Brain microvascular endothelial cell (primary cell): ENCODE measurements at regions not wholly inside any gene's neighbourhood (a gene's known extent, or its start where the extent isn't known, plus 50 kb on each side); places are given as distances from the start of the nearest gene placed in this dataset.
"Not testable (repeated sequence)": the region's sequence is repeated elsewhere in the genome, so short reads cannot be mapped to it uniquely, and the experiment has no call there.

Experiments
- DNase-seq: peaks from one replicate; pipeline ENCODE4 v3.0.0-alpha.2; 2020
- H3K27ac ChIP-seq: fragments of 250-450 bp; sonication (Bioruptor Pico); 2 replicates; pipeline ENCODE4 v1.5.1; 2020; ENCODE audit warnings: mild to moderate bottlenecking, moderate library complexity
- H3K27me3 ChIP-seq: fragments of 250-450 bp; sonication (Bioruptor Pico); replicated peaks from 2 replicates; pipeline ENCODE4 v1.5.1; 2020; ENCODE audit warnings: mild to moderate bottlenecking
- H3K36me3 ChIP-seq: fragments of 250-450 bp; sonication (Bioruptor Pico); replicated peaks from 2 replicates; pipeline ENCODE4 v1.5.1; 2020; ENCODE audit warnings: mild to moderate bottlenecking
- H3K4me3 ChIP-seq: 2 replicates; pipeline ENCODE4 v1.5.1; 2011; ENCODE audit warnings: low read depth, mild to moderate bottlenecking, control low read depth, low read length, moderate library complexity
- in situ Hi-C: cut with HindIII; loops from 2 replicates; pipeline ENCODE4 v1.10.0; 2017; ENCODE audit warnings: low sequenced_read_pairs, low pct_ligation_motif_present
- TF ChIP-seq, protein P1 (sequence below): IDR thresholded peaks from 2 replicates; pipeline ENCODE4 v1.5.1; 2011; ENCODE audit warnings: low read depth, mild to moderate bottlenecking, moderate library complexity, low read length, control low read depth, inconsistent platforms; ENCODE audit errors: missing control alignments

DNA sequence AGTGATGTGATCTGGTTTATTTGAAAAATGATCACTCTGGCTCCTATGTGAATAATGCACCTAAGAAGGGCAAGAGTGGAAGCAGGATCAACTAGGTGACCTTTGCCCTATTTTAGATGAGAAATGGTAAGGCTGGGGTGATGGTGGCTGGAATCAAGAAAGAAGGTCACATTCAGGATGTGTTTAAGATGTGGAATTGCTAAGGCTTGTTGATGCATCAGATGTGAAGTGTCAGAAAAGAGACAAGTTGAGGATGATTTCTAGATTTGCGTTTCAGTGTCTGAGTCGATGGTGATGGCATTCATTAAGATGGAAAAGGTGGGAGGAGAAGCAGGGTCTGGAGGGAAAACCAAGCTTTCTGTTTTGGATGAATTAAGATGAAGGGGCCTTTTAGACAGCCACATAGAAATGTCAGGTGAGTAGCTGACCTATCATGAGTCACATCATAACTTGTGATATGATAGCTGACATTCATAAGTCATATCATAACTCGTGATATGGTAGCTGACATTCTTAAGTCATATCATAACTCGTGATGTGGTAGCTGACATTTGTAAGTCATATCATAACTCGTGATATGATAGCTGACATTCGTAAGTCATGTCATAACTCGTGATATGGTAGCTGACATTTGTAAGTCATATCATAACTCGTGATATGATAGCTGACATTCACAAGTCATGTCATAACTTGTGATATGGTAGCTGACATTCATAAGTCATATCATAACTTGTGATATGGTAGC, 101.2 kb upstream of the SEC11C start:
- no peak for DNase-seq
- Histone ChIP-seq H3K4me3 (no peak overlapping the region), H3K27me3 (no peaks in the 10 kb centered on the region), H3K36me3 (no peaks in the 10 kb centered on the region), H3K27ac (no peak overlapping the region)
- in situ Hi-C loops = no loop called here
- TF ChIP-seq, protein P1, sequence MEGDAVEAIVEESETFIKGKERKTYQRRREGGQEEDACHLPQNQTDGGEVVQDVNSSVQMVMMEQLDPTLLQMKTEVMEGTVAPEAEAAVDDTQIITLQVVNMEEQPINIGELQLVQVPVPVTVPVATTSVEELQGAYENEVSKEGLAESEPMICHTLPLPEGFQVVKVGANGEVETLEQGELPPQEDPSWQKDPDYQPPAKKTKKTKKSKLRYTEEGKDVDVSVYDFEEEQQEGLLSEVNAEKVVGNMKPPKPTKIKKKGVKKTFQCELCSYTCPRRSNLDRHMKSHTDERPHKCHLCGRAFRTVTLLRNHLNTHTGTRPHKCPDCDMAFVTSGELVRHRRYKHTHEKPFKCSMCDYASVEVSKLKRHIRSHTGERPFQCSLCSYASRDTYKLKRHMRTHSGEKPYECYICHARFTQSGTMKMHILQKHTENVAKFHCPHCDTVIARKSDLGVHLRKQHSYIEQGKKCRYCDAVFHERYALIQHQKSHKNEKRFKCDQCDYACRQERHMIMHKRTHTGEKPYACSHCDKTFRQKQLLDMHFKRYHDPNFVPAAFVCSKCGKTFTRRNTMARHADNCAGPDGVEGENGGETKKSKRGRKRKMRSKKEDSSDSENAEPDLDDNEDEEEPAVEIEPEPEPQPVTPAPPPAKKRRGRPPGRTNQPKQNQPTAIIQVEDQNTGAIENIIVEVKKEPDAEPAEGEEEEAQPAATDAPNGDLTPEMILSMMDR = no peak

DNA sequence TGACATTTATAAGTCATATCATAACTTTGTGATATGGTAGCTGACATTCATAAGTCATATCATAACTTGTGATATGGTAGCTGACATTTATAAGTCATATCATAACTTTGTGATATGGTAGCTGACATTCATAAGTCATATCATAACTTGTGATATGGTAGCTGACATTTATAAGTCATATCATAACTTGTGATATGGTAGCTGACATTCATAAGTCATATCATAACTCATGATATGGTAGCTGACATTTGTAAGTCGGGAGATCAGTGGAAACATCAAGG, 100.7 kb upstream of the SEC11C start:
- H3K27ac ChIP-seq, DNase-seq, H3K4me3 ChIP-seq, in situ Hi-C loops, H3K27me3 ChIP-seq, H3K36me3 ChIP-seq: not testable (repeated sequence)

DNA sequence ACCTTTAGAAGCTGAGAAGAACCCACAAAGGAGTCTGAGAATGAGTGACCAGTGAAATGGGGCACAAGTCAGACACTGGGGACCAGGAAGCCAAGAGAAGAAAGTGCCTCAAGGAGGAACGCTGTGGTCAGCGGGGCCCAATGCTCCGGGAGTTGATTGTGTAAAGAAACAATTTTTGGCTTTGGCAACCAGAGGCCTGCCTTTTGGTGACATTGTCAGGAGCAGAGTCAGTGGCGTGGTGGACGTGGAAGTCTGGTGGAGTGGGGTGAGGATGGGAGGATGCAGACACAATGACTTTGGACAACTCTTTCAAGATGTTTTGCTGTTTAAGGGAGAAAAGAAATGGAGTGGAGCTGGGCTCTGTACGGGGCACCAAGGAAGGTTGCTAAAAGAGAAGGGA, 100.2 kb upstream of the SEC11C start:
- Histone ChIP-seq H3K4me3 (no peak overlapping the region), H3K36me3 (no peaks in the 10 kb centered on the region), H3K27me3 (no peaks in the 10 kb centered on the region), H3K27ac (no peak overlapping the region)
- no peak for DNase-seq
- TF ChIP-seq, protein P1 = no peak
- in situ Hi-C loops = no loop called here

DNA sequence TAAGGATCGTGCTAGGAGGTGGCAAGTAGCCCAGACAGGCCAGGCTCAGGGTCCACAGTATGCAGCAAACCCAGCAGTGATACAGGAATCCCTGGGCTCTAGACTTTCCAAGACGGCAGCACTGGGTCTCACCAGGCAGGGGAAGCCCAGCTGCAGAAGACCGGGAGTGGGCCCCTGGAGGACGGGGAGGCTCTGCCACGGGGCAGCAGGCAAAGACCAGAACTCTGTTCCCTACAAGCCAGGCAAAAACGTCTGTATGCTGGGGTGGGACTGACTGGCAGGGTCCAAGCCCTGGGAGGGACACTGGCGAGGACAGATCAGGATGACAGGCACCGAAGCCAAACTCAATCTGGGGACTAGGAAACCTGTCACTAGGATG, 98.9 kb upstream of the SEC11C start:
- no peak overlapping the region for H3K27ac ChIP-seq
- TF ChIP-seq, protein P1 = no peak
- in situ Hi-C loops = no loop called here

DNA sequence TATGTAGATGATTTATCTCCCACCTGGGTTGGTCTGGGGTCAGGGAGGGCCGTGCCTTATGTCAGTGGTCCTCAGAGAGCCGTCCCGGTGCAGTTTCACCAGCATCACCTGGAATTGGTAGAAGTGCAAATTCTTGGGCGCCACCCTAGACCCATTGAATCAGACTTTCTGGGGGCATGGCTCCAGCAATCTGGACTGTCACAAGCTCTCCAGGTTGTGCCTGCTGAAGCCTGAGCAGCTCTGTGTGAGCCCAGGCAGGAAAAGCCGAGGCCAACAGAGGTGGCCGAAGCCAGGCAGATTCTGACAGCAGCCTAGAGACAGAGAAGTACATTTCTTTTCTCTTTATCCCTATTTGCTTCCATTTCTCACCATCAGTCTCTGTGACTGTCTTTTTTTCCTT, 98.4 kb upstream of the SEC11C start:
- TF ChIP-seq, protein P1 = no peak
- no peak overlapping the region for H3K4me3 ChIP-seq
- in situ Hi-C loops = no loop called here
- no peak overlapping the region for H3K27ac ChIP-seq
- DNase-seq = no peak
- no peaks in the 10 kb centered on the region for H3K27me3 ChIP-seq
- H3K36me3 ChIP-seq = no peaks in the 10 kb centered on the region

More for the DNA sequence above, 98.9 kb upstream of the SEC11C start:
- Histone ChIP-seq H3K4me3 (no peak overlapping the region), H3K27me3 (no peaks in the 10 kb centered on the region), H3K36me3 (no peaks in the 10 kb centered on the region)
- no peak for DNase-seq

DNA sequence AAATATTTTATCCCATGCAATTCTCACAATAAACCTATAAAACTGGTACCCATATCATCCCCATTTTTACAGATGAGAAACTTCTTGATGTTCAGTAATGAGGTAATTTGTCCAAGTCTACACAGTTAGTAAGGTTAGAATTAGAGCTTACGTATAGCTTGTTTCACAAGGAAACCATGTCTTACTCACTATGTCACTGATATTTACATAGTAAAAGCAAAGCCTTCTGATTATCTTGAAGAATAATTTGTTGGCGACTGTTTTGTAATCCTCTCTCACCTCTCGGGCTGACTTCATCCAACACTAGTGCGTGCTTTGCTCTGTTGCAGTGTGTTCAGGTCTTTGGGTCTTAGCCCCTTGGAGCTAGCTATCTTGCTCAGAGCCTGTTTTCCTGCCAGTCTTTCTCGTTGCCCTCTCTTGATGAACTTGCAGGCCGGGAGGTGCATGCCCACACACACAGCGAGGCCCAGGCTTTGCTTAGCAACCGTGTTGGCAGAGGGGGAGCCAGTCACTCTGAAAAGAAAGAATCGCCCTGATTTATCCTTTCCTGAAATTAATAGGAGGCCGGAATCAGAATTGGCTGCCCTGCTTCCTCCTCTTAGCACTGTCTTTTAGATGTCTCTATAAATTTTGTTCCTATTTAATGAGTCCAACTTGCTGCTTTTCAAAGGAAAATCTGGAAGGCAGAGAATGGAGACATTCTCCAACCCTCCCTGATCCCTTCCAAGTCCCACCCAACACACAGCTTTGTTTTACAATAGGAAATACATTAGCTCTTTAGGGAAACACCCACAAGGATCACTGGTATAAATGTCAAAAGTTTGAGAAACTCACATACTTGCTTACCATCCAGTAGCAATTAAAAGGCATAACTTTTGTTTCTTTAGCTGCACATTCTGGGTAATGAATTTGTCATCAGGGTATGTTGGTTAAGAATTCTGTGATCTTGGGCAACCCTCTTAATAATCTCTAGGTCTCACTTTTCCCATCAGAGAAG, 97.6 kb upstream of the SEC11C start:
- DNase-seq = no peak
- in situ Hi-C loops = no loop called here
- no peaks in the 10 kb centered on the region for H3K36me3 ChIP-seq
- no peak overlapping the region for H3K27ac ChIP-seq
- TF ChIP-seq, protein P1 = no peak
- H3K4me3 ChIP-seq = no peak overlapping the region
- no peaks in the 10 kb centered on the region for H3K27me3 ChIP-seq
